Stomach smooth muscle (tissue), 2 donors: ENCODE measurements at regions not wholly inside any gene's neighbourhood (a gene's known extent, or its start where the extent isn't known, plus 50 kb on each side); places are given as distances from the start of the nearest gene placed in this dataset.

Experiments used
- H3K27ac ChIP-seq: one replicate; pipeline ENCODE4 v1.7.0; 2013; ENCODE audit warnings: mild to moderate bottlenecking, low read length, inconsistent platforms
- H3K27me3 ChIP-seq, 2 donors: one replicate each; pipeline ENCODE4 v1.7.0; 2013; ENCODE audit warnings: low read length in 2 of 2; ENCODE audit not compliant: insufficient read depth in 2 of 2, control insufficient read depth in 1 of 2
- H3K36me3 ChIP-seq, 2 donors: one replicate each; pipeline ENCODE4 v1.7.0; 2013; ENCODE audit warnings: low read length in 2 of 2; ENCODE audit not compliant: control insufficient read depth in 2 of 2, insufficient read depth in 2 of 2
- H3K4me1 ChIP-seq: one replicate; pipeline ENCODE4 v1.7.0; 2013; ENCODE audit warnings: low read length; ENCODE audit not compliant: control insufficient read depth, insufficient read depth
- H3K4me3 ChIP-seq, 2 donors: one replicate each; pipeline ENCODE4 v1.7.0; 2013; ENCODE audit warnings: low read length in 2 of 2
- H3K9ac ChIP-seq, 2 donors: one replicate each; pipeline ENCODE4 v1.7.0; 2013; ENCODE audit warnings: low read length in 2 of 2, mild to moderate bottlenecking in 1 of 2
- H3K9me3 ChIP-seq, 2 donors: one replicate each; pipeline ENCODE4 v1.7.0; 2013; ENCODE audit warnings: low read length in 2 of 2; ENCODE audit not compliant: control insufficient read depth in 2 of 2
- donor health status: healthy.
- donor health status: Pancreatic carcinoma.

GRCh38 chr1:8203056-8203455 lies 114.9 kb upstream of the SLC45A1 start:
- Histone ChIP-seq H3K4me3 (peak overlapping the region; percentile 4 to 10), H3K9ac (peak overlapping the region; percentile 56 to 72)

DNA sequence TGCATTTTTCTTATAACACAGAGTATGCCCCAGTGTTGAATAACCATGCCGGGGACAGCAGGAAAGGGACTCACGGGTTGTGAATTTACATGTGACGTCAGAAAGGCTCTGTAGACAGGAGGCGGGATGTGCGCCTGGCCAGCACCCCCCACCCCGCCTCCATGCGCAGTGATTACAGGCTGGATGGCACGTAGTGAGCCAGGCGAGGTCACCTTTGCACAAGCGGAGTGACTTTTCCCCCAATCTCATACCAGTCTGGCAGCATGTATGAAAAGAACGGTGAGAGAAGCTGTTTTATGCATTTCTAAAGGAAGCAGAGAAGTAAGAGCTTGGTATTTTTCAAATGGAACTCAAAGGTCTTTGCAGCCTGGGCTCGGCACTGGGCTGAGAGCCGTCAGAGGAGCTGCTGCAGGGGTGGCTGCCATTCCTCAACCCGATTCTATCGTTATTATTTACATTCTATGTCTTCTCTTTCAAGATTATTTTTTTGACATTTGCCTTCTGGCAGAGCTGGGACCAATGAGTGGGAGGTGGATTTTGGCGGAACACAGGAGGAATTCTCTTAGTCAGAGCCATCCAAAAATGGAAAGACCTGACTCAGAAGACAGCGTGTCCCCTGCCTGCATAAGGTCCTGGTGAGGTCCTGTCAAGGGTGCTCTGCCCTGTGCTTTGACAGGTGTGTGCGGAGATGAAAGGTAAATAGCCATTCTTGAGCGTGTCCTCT lies 115.6 kb upstream of the SLC45A1 start:
- no peaks in the 10 kb centered on the region for H3K36me3 ChIP-seq
- H3K27ac ChIP-seq = peak overlapping the region; percentile 100
- H3K9ac ChIP-seq = peak overlapping the region; percentile 92 to 95
- peak overlapping the region; percentile 4 to 61 for H3K4me3 ChIP-seq
- peaks cover 67% of the 10 kb centered on the region for H3K4me1 ChIP-seq
- H3K9me3 ChIP-seq = no peaks in the 10 kb centered on the region
- H3K27me3 ChIP-seq = no peaks in the 10 kb centered on the region

More at GRCh38 chr1:8203056-8203455, 114.9 kb upstream of the SLC45A1 start:
- H3K9me3 ChIP-seq = no peaks in the 10 kb centered on the region
- H3K4me1 ChIP-seq = peaks cover 60% of the 10 kb centered on the region
- no peaks in the 10 kb centered on the region for H3K36me3 ChIP-seq
- H3K27me3 ChIP-seq = no peaks in the 10 kb centered on the region
- H3K27ac ChIP-seq = peak overlapping the region; percentile 100

DNA sequence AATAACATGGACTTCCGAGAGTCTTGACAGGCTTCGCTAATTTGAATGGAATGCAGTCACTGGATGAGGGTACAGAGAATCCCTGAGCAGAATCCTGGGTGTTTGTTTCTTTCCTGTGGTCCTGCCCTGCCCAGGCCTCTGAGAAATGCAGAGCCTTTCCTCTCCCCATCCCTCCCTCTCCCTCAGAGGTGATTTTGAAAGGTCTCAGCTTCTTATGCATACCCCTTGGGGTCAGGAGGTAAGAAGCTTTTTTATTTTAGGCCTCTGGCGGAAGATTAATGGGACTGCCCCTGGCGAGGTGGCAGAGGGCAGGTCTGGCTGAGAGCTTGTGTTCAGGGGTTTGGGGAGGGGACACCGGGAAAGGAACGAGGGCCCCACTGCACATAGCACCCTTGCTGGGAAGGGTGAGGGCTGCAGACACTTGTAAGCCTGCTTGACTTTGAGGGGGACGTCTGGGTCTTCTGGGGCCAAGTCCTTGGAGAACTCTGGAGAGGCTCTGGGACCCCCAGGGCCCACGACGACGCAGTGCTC lies 116.5 kb upstream of the SLC45A1 start:
- Histone ChIP-seq H3K9ac (peak overlapping the region; percentile 92 to 95), H3K36me3 (no peaks in the 10 kb centered on the region), H3K4me1 (peaks cover 66% of the 10 kb centered on the region), H3K4me3 (peak overlapping the region in 1 of 2 donors; percentile 52), H3K27me3 (no peaks in the 10 kb centered on the region), H3K9me3 (no peaks in the 10 kb centered on the region), H3K27ac (peak overlapping the region; percentile 100)

DNA sequence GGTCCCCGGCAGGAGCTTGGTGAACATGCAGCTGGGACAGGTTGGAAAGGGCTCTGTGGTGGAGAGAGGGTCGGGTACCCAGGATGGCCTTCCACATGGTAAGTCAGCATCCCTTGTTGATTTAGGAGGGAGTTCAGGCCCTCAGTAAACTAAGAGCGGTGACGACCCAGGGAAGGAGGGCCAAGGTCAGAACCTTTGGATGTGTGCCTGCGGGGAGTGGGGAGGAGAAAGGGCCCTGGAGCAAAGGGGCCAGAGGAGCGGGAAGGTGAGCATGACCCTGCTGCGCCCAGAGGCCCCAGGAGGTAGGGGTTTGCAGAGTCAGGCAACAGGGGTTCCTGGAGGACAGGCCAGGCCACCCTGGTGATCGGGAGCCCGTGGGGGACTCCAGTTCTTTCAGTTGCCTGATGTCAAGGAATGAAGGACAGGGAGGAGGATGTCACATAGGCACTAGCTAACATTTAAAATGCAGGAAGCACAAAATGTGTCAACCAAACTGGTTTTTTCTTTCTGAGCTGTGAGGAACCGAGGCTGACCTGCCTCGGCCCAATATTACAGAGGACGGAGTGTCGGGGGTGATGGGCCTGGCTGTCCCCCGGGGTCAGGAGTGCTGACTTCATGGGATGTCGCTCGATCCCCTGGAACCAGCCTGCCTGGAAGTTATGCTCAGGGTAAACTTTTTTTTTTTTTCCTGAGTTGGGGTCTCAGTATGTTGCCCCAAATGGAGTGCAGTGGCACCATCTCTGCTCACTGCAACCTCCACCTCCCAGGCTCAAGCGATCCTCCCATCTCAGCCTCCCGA lies 117.4 kb upstream of the SLC45A1 start:
- Histone ChIP-seq H3K9me3 (no peaks in the 10 kb centered on the region), H3K9ac (peak overlapping the region; percentile 71 to 92), H3K4me3 (no peak overlapping the region), H3K27me3 (no peaks in the 10 kb centered on the region), H3K4me1 (peaks cover 67% of the 10 kb centered on the region), H3K27ac (peak overlapping the region; percentile 100), H3K36me3 (no peaks in the 10 kb centered on the region)

GRCh38 chr1:8198522-8198921 lies 119.4 kb upstream of the SLC45A1 start:
- H3K27ac ChIP-seq = peak overlapping the region; percentile 100
- H3K27me3 ChIP-seq = no peaks in the 10 kb centered on the region
- H3K9ac ChIP-seq = peak overlapping the region in 1 of 2 donors; percentile 51
- H3K4me1 ChIP-seq = peaks cover 54% of the 10 kb centered on the region
- H3K4me3 ChIP-seq = no peak overlapping the region
- H3K36me3 ChIP-seq = no peaks in the 10 kb centered on the region
- no peaks in the 10 kb centered on the region for H3K9me3 ChIP-seq

- Histone ChIP-seq H3K9me3 (no peaks in the 10 kb centered on the region), H3K36me3 (no peaks in the 10 kb centered on the region), H3K4me3 (peak overlapping the region in 1 of 2 donors; percentile 11), H3K4me1 (peaks cover 46% of the 10 kb centered on the region), H3K9ac (peak overlapping the region; percentile 29 to 51), H3K27me3 (no peaks in the 10 kb centered on the region), H3K27ac (peak overlapping the region; percentile 100)
These were observed 120.2 kb upstream of the SLC45A1 start for GRCh38 chr1:8197493-8198282.

GRCh38 chr1:8194481-8195227 lies 123.3 kb upstream of the SLC45A1 start:
- Histone ChIP-seq H3K27ac (no peak overlapping the region), H3K9ac (no peak overlapping the region), H3K4me1 (peaks cover 22% of the 10 kb centered on the region), H3K9me3 (no peaks in the 10 kb centered on the region), H3K36me3 (no peaks in the 10 kb centered on the region), H3K27me3 (no peaks in the 10 kb centered on the region), H3K4me3 (no peak overlapping the region)

GRCh38 chr1:8193840-8194406 lies 124.0 kb upstream of the SLC45A1 start:
- peaks cover 22% of the 10 kb centered on the region for H3K4me1 ChIP-seq
- no peaks in the 10 kb centered on the region for H3K9me3 ChIP-seq
- no peaks in the 10 kb centered on the region for H3K36me3 ChIP-seq
- no peak overlapping the region for H3K27ac ChIP-seq
- no peak overlapping the region for H3K9ac ChIP-seq
- no peaks in the 10 kb centered on the region for H3K27me3 ChIP-seq
- H3K4me3 ChIP-seq = no peak overlapping the region

- no peak overlapping the region for H3K9ac ChIP-seq
These were observed 126.4 kb upstream of the SLC45A1 start for GRCh38 chr1:8191474-8191873.

More at GRCh38 chr1:8191474-8191873, 126.4 kb upstream of the SLC45A1 start:
- no peak overlapping the region for H3K4me3 ChIP-seq
- no peaks in the 10 kb centered on the region for H3K9me3 ChIP-seq
- H3K27me3 ChIP-seq = no peaks in the 10 kb centered on the region
- H3K4me1 ChIP-seq = peaks cover 13% of the 10 kb centered on the region
- H3K36me3 ChIP-seq = no peaks in the 10 kb centered on the region
- H3K27ac ChIP-seq = no peak overlapping the region
